ENCODE measurements at regions not wholly inside any gene's neighbourhood (a gene's known extent, or its start where the extent isn't known, plus 50 kb on each side); places are given as distances from the start of the nearest gene placed in this dataset.
A peak's percentile ranks its signal among the peaks of the same experiment; 100 is the strongest.
"Not testable (repeated sequence)": the region's sequence is repeated elsewhere in the genome, so short reads cannot be mapped to it uniquely, and the experiment has no call there.

- no peak for DNase-seq (ENCODE audit: low read depth)
- H3K4me3 ChIP-seq (ENCODE audit: low read depth, low read length): no peak overlapping the region
Measured at GRCh38 chr10:62492012-62492869, 118.1 kb downstream of the ZNF365 start.

GRCh38 chr10:62492870-62493180, 118.7 kb downstream of the ZNF365 start:
- no peak overlapping the region for H3K4me3 ChIP-seq (ENCODE audit: low read depth, low read length)
- no peak for DNase-seq (ENCODE audit: low read depth)

- no peak overlapping the region for H3K4me3 ChIP-seq (ENCODE audit: low read depth, low read length)
- DNase-seq (ENCODE audit: low read depth): no peak
Measured at GRCh38 chr10:62496925-62497324, 122.8 kb downstream of the ZNF365 start.

GRCh38 chr10:62498271-62498670, 124.1 kb downstream of the ZNF365 start:
- DNase-seq (ENCODE audit: low read depth): no peak
- no peak overlapping the region for H3K4me3 ChIP-seq (ENCODE audit: low read depth, low read length)

- not testable (repeated sequence) for DNase-seq (ENCODE audit: low read depth); H3K4me3 ChIP-seq (ENCODE audit: low read depth, low read length)
Measured at GRCh38 chr10:62500116-62500515, 125.9 kb downstream of the ZNF365 start.

GRCh38 chr10:62501547-62501946, 127.4 kb downstream of the ZNF365 start:
- DNase-seq (ENCODE audit: low read depth): no peak
- H3K4me3 ChIP-seq (ENCODE audit: low read depth, low read length): no peak overlapping the region

- H3K4me3 ChIP-seq (ENCODE audit: low read depth, low read length): no peak overlapping the region
- DNase-seq (ENCODE audit: low read depth): no peak
Measured at GRCh38 chr10:62502995-62503613, 128.9 kb downstream of the ZNF365 start.

- no peak for DNase-seq (ENCODE audit: low read depth)
- H3K4me3 ChIP-seq (ENCODE audit: low read depth, low read length): no peak overlapping the region
Measured at GRCh38 chr10:62503872-62504271, 129.7 kb downstream of the ZNF365 start.

GRCh38 chr10:62506371-62506770, 132.2 kb downstream of the ZNF365 start:
- DNase-seq (ENCODE audit: low read depth): no peak
- no peak overlapping the region for H3K4me3 ChIP-seq (ENCODE audit: low read depth, low read length)

GRCh38 chr10:62511238-62511637, 137.1 kb downstream of the ZNF365 start:
- no peak for DNase-seq (ENCODE audit: low read depth)
- H3K4me3 ChIP-seq (ENCODE audit: low read depth, low read length): no peak overlapping the region

- no peak for DNase-seq (ENCODE audit: low read depth)
- H3K4me3 ChIP-seq (ENCODE audit: low read depth, low read length): no peak overlapping the region
Measured at GRCh38 chr10:62511656-62512055, 137.5 kb downstream of the ZNF365 start.

GRCh38 chr10:62512732-62513475, 138.7 kb downstream of the ZNF365 start:
- no peak for DNase-seq (ENCODE audit: low read depth)
- H3K4me3 ChIP-seq (ENCODE audit: low read depth, low read length): no peak overlapping the region

- H3K4me3 ChIP-seq (ENCODE audit: low read depth, low read length): no peak overlapping the region
- DNase-seq (ENCODE audit: low read depth): no peak
Measured at GRCh38 chr10:62514079-62514693, 140.0 kb downstream of the ZNF365 start.

- no peak for DNase-seq (ENCODE audit: low read depth)
- H3K4me3 ChIP-seq (ENCODE audit: low read depth, low read length): no peak overlapping the region
Measured at GRCh38 chr10:62517252-62517651, 143.1 kb downstream of the ZNF365 start.

GRCh38 chr10:62527019-62527827, 153.1 kb downstream of the ZNF365 start:
- no peak overlapping the region for H3K4me3 ChIP-seq (ENCODE audit: low read depth, low read length)
- DNase-seq (ENCODE audit: low read depth): peak; percentile 5

- no peak for DNase-seq (ENCODE audit: low read depth)
- no peak overlapping the region for H3K4me3 ChIP-seq (ENCODE audit: low read depth, low read length)
Measured at GRCh38 chr10:62528441-62528840, 154.3 kb downstream of the ZNF365 start.

GRCh38 chr10:62529396-62529795, 155.2 kb downstream of the ZNF365 start:
- no peak for DNase-seq (ENCODE audit: low read depth)

GRCh38 chr10:62534031-62534430, 159.9 kb downstream of the ZNF365 start:
- DNase-seq (ENCODE audit: low read depth): no peak
- no peak overlapping the region for H3K4me3 ChIP-seq (ENCODE audit: low read depth, low read length)

More at GRCh38 chr10:62529396-62529795, 155.2 kb downstream of the ZNF365 start:
- H3K4me3 ChIP-seq (ENCODE audit: low read depth, low read length): no peak overlapping the region

- H3K4me3 ChIP-seq (ENCODE audit: low read depth, low read length): no peak overlapping the region
Measured at GRCh38 chr10:62538606-62539005, 164.4 kb downstream of the ZNF365 start.

More at GRCh38 chr10:62538606-62539005, 164.4 kb downstream of the ZNF365 start:
- DNase-seq (ENCODE audit: low read depth): no peak

Data from skeletal muscle cell (primary cell).